Activated naive CD4-positive, alpha-beta T cell treated with anti-CD3 and anti-CD28 coated beads, Interleukin-2, amount 50 U/mL, for 24 hours (primary cell): ENCODE measurements at regions not wholly inside any gene's neighbourhood (a gene's known extent, or its start where the extent isn't known, plus 50 kb on each side); places are given as distances from the start of the nearest gene placed in this dataset.
"Not testable (repeated sequence)": the region's sequence is repeated elsewhere in the genome, so short reads cannot be mapped to it uniquely, and the experiment has no call there.

Experiments used
- H3K27ac Mint-ChIP-seq: one replicate; pipeline ENCODE4 v1.8.0; 2021; ENCODE audit warnings: mild to moderate bottlenecking, mixed read lengths
- H3K27me3 Mint-ChIP-seq: one replicate; pipeline ENCODE4 v1.8.0; 2021; ENCODE audit warnings: mixed read lengths
- H3K36me3 Mint-ChIP-seq: one replicate; pipeline ENCODE4 v1.8.0; 2021; ENCODE audit warnings: mixed read lengths
- H3K4me1 Mint-ChIP-seq: one replicate; pipeline ENCODE4 v1.8.0; 2021; ENCODE audit warnings: mixed read lengths
- H3K4me3 Mint-ChIP-seq: one replicate; pipeline ENCODE4 v1.8.0; 2021; ENCODE audit warnings: mild to moderate bottlenecking, mixed read lengths
- H3K9me3 Mint-ChIP-seq: one replicate; pipeline ENCODE4 v1.8.0; 2021; ENCODE audit warnings: mixed read lengths

GRCh38 chr3:80384811-80385210, 617.0 kb upstream of the ROBO1 start:
- H3K9me3 Mint-ChIP-seq: no peaks in the 10 kb centered on the region
- no peaks in the 10 kb centered on the region for H3K36me3 Mint-ChIP-seq
- no peaks in the 10 kb centered on the region for H3K4me1 Mint-ChIP-seq
- H3K4me3 Mint-ChIP-seq: no peak overlapping the region
- H3K27me3 Mint-ChIP-seq: no peaks in the 10 kb centered on the region
- no peak overlapping the region for H3K27ac Mint-ChIP-seq

GRCh38 chr3:80374423-80374822, 606.6 kb upstream of the ROBO1 start:
- Mint-ChIP-seq H3K27me3 (no peaks in the 10 kb centered on the region), H3K9me3 (peaks cover 7% of the 10 kb centered on the region), H3K36me3 (no peaks in the 10 kb centered on the region), H3K4me1 (no peaks in the 10 kb centered on the region), H3K4me3 (no peak overlapping the region), H3K27ac (no peak overlapping the region)

- H3K27ac Mint-ChIP-seq: no peak overlapping the region
- H3K4me1 Mint-ChIP-seq: no peaks in the 10 kb centered on the region
- H3K27me3 Mint-ChIP-seq: no peaks in the 10 kb centered on the region
- H3K36me3 Mint-ChIP-seq: no peaks in the 10 kb centered on the region
- no peak overlapping the region for H3K4me3 Mint-ChIP-seq
- H3K9me3 Mint-ChIP-seq: peaks cover 25% of the 10 kb centered on the region
Measured at GRCh38 chr3:80368616-80369015, 600.8 kb upstream of the ROBO1 start.

- Mint-ChIP-seq H3K4me3 (no peak overlapping the region), H3K9me3 (peaks cover 18% of the 10 kb centered on the region), H3K36me3 (no peaks in the 10 kb centered on the region), H3K27ac (no peak overlapping the region), H3K27me3 (no peaks in the 10 kb centered on the region), H3K4me1 (no peaks in the 10 kb centered on the region)
Measured at GRCh38 chr3:80366808-80367548, 599.2 kb upstream of the ROBO1 start.

GRCh38 chr3:80357761-80358160, 590.0 kb upstream of the ROBO1 start:
- Mint-ChIP-seq H3K4me1 (no peaks in the 10 kb centered on the region), H3K27me3 (no peaks in the 10 kb centered on the region), H3K36me3 (no peaks in the 10 kb centered on the region), H3K9me3 (peaks cover 8% of the 10 kb centered on the region), H3K27ac (no peak overlapping the region), H3K4me3 (no peak overlapping the region)

GRCh38 chr3:80355144-80355543, 587.3 kb upstream of the ROBO1 start:
- Mint-ChIP-seq H3K4me3 (no peak overlapping the region), H3K27me3 (no peaks in the 10 kb centered on the region), H3K9me3 (peaks cover 15% of the 10 kb centered on the region), H3K27ac (no peak overlapping the region), H3K36me3 (no peaks in the 10 kb centered on the region), H3K4me1 (no peaks in the 10 kb centered on the region)

GRCh38 chr3:80351201-80351600, 583.4 kb upstream of the ROBO1 start:
- no peaks in the 10 kb centered on the region for H3K27me3 Mint-ChIP-seq
- H3K36me3 Mint-ChIP-seq: no peaks in the 10 kb centered on the region

GRCh38 chr3:80350771-80351170, 583.0 kb upstream of the ROBO1 start:
- no peaks in the 10 kb centered on the region for H3K27me3 Mint-ChIP-seq
- H3K36me3 Mint-ChIP-seq: no peaks in the 10 kb centered on the region
- no peak overlapping the region for H3K27ac Mint-ChIP-seq
- H3K9me3 Mint-ChIP-seq: peaks cover 15% of the 10 kb centered on the region
- no peaks in the 10 kb centered on the region for H3K4me1 Mint-ChIP-seq
- H3K4me3 Mint-ChIP-seq: no peak overlapping the region

More at GRCh38 chr3:80351201-80351600, 583.4 kb upstream of the ROBO1 start:
- no peak overlapping the region for H3K4me3 Mint-ChIP-seq
- no peak overlapping the region for H3K27ac Mint-ChIP-seq
- H3K9me3 Mint-ChIP-seq: peaks cover 15% of the 10 kb centered on the region
- no peaks in the 10 kb centered on the region for H3K4me1 Mint-ChIP-seq

- H3K27ac Mint-ChIP-seq: no peak overlapping the region
- no peaks in the 10 kb centered on the region for H3K27me3 Mint-ChIP-seq
- H3K4me1 Mint-ChIP-seq: no peaks in the 10 kb centered on the region
Measured at GRCh38 chr3:80338366-80338765, 570.6 kb upstream of the ROBO1 start.

GRCh38 chr3:80334534-80334933, 566.7 kb upstream of the ROBO1 start:
- Mint-ChIP-seq H3K4me3 (no peak overlapping the region), H3K36me3 (no peaks in the 10 kb centered on the region), H3K27me3 (no peaks in the 10 kb centered on the region), H3K27ac (no peak overlapping the region), H3K4me1 (no peaks in the 10 kb centered on the region), H3K9me3 (peaks cover 13% of the 10 kb centered on the region)

More at GRCh38 chr3:80338366-80338765, 570.6 kb upstream of the ROBO1 start:
- Mint-ChIP-seq H3K9me3 (peaks cover 18% of the 10 kb centered on the region), H3K4me3 (no peak overlapping the region), H3K36me3 (no peaks in the 10 kb centered on the region)

- Mint-ChIP-seq H3K27ac (no peak overlapping the region), H3K27me3 (no peaks in the 10 kb centered on the region), H3K9me3 (peaks cover 22% of the 10 kb centered on the region), H3K4me3 (no peak overlapping the region), H3K4me1 (no peaks in the 10 kb centered on the region), H3K36me3 (no peaks in the 10 kb centered on the region)
Measured at GRCh38 chr3:80331494-80332170, 563.8 kb upstream of the ROBO1 start.

GRCh38 chr3:80314541-80314940, 546.7 kb upstream of the ROBO1 start:
- not testable (repeated sequence) for H3K27ac Mint-ChIP-seq, H3K9me3 Mint-ChIP-seq, H3K36me3 Mint-ChIP-seq, H3K4me3 Mint-ChIP-seq, H3K27me3 Mint-ChIP-seq, H3K4me1 Mint-ChIP-seq

- H3K36me3 Mint-ChIP-seq: no peaks in the 10 kb centered on the region
- peaks cover 10% of the 10 kb centered on the region for H3K9me3 Mint-ChIP-seq
- no peaks in the 10 kb centered on the region for H3K27me3 Mint-ChIP-seq
- H3K27ac Mint-ChIP-seq: no peak overlapping the region
- H3K4me3 Mint-ChIP-seq: no peak overlapping the region
- no peaks in the 10 kb centered on the region for H3K4me1 Mint-ChIP-seq
Measured at GRCh38 chr3:80308637-80309036, 540.8 kb upstream of the ROBO1 start.

GRCh38 chr3:80307844-80308243, 540.0 kb upstream of the ROBO1 start:
- Mint-ChIP-seq H3K4me1 (no peaks in the 10 kb centered on the region), H3K9me3 (peaks cover 8% of the 10 kb centered on the region), H3K27ac (no peak overlapping the region), H3K4me3 (no peak overlapping the region), H3K36me3 (no peaks in the 10 kb centered on the region), H3K27me3 (no peaks in the 10 kb centered on the region)

GRCh38 chr3:80297720-80298119, 529.9 kb upstream of the ROBO1 start:
- Mint-ChIP-seq H3K4me1 (no peaks in the 10 kb centered on the region), H3K27me3 (no peaks in the 10 kb centered on the region), H3K9me3 (peaks cover 15% of the 10 kb centered on the region), H3K4me3 (no peak overlapping the region), H3K36me3 (no peaks in the 10 kb centered on the region), H3K27ac (no peak overlapping the region)

- H3K27ac Mint-ChIP-seq: no peak overlapping the region
- H3K27me3 Mint-ChIP-seq: no peaks in the 10 kb centered on the region
- no peaks in the 10 kb centered on the region for H3K36me3 Mint-ChIP-seq
- no peak overlapping the region for H3K4me3 Mint-ChIP-seq
- peaks cover 13% of the 10 kb centered on the region for H3K9me3 Mint-ChIP-seq
- H3K4me1 Mint-ChIP-seq: no peaks in the 10 kb centered on the region
Measured at GRCh38 chr3:80285388-80285787, 517.6 kb upstream of the ROBO1 start.
